Kidney (tissue), 13 donors: ENCODE measurements at regions not wholly inside any gene's neighbourhood (a gene's known extent, or its start where the extent isn't known, plus 50 kb on each side); places are given as distances from the start of the nearest gene placed in this dataset.
"Not testable (repeated sequence)": the region's sequence is repeated elsewhere in the genome, so short reads cannot be mapped to it uniquely, and the experiment has no call there.

Experiments
- DNase-seq, 5 donors: peaks; one replicate each; pipeline ENCODE4 v3.0.0-alpha.2; 2013 to 2020
- FAIRE-seq: peaks from 2 replicates; lab custom pipeline; 2012; peaks lifted over from hg19 to GRCh38; lab: Jason Lieb, UNC
- H3K27ac ChIP-seq, 2 donors: one replicate each; pipeline ENCODE4 v1.7.0; 2013; ENCODE audit warnings: low read depth in 2 of 2, low read length in 2 of 2, inconsistent platforms in 1 of 2
- H3K27me3 ChIP-seq: one replicate; pipeline ENCODE4 v1.7.1; 2013; ENCODE audit warnings: low read length, inconsistent platforms; ENCODE audit not compliant: control insufficient read depth, insufficient read depth
- H3K36me3 ChIP-seq, 3 donors: one replicate each; pipeline versions ENCODE4 v1.7.0 to v1.7.1; 2013; ENCODE audit warnings: low read length in 3 of 3, control low read depth in 1 of 3, inconsistent platforms in 1 of 3; ENCODE audit not compliant: insufficient read depth in 3 of 3, control insufficient read depth in 2 of 3
- H3K4me1 ChIP-seq, 3 donors: one replicate each; pipeline versions ENCODE4 v1.7.0 to v1.7.1; 2013; ENCODE audit warnings: low read length in 3 of 3, inconsistent platforms in 1 of 3, low read depth in 1 of 3; ENCODE audit not compliant: control insufficient read depth in 2 of 3, insufficient read depth in 2 of 3
- H3K4me3 ChIP-seq, 3 donors: one replicate each; pipeline versions ENCODE4 v1.7.0 to v1.8.1; 2013; ENCODE audit warnings: low read length in 3 of 3, control low read depth in 1 of 3, inconsistent platforms in 1 of 3
- H3K9ac ChIP-seq, 3 donors: one replicate each; pipeline versions ENCODE4 v1.7.0 to v1.7.1; 2013; ENCODE audit warnings: low read length in 3 of 3, control low read depth in 1 of 3, inconsistent platforms in 1 of 3
- H3K9me3 ChIP-seq, 3 donors: one replicate each; pipeline versions ENCODE4 v1.7.0 to v1.7.1; 2013; ENCODE audit warnings: low read length in 3 of 3, control low read depth in 1 of 3, inconsistent platforms in 1 of 3; ENCODE audit not compliant: control insufficient read depth in 2 of 3, insufficient read depth in 1 of 3
- CTCF ChIP-seq: IDR thresholded peaks from 3 replicates; pipeline ENCODE4 v1.5.1; 2012; ENCODE audit warnings: mild to moderate bottlenecking, moderate library complexity, borderline replicate concordance; ENCODE audit not compliant: insufficient read depth; ENCODE audit errors: extremely low read depth
- intact Hi-C: fragments of 100-400 bp; cut with DNase I; formaldehyde crosslinking; loops from one replicate; pipeline ENCODE4 v1.11.1; 2022
- donor health status: control.
- donor health status: control.
- donor health status: control.
- donor health status: control.
- donor health status: control.
- donor health status: DM: yes; HTN: yes; CAD: no.
- donor health status: Normal renal cell carcinoma (clear cell type).

- no peaks in the 10 kb centered on the region for H3K9me3 ChIP-seq
- TF ChIP-seq CTCF: no peak
- H3K27me3 ChIP-seq: no peaks in the 10 kb centered on the region
- no peak overlapping the region for H3K4me3 ChIP-seq
- no peak for FAIRE-seq
- no peaks in the 10 kb centered on the region for H3K36me3 ChIP-seq
- no peak for DNase-seq
- no peak overlapping the region for H3K27ac ChIP-seq
- H3K4me1 ChIP-seq: no peaks in the 10 kb centered on the region
- H3K9ac ChIP-seq: no peak overlapping the region
- intact Hi-C loops: no loop called here
Measured at GRCh38 chr10:44577533-44577932, 192.6 kb upstream of the CXCL12 start.

- FAIRE-seq (no peak), DNase-seq (no peak)
- no peak overlapping the region for H3K4me3 ChIP-seq
- H3K36me3 ChIP-seq: no peaks in the 10 kb centered on the region
- intact Hi-C loops: no loop called here
- H3K9me3 ChIP-seq: no peaks in the 10 kb centered on the region
- H3K4me1 ChIP-seq: no peaks in the 10 kb centered on the region
- no peak overlapping the region for H3K27ac ChIP-seq
- H3K27me3 ChIP-seq: no peaks in the 10 kb centered on the region
- TF ChIP-seq CTCF: no peak
- H3K9ac ChIP-seq: no peak overlapping the region
Measured at GRCh38 chr10:44578271-44578670, 193.4 kb upstream of the CXCL12 start.

GRCh38 chr10:44578963-44579362, 194.1 kb upstream of the CXCL12 start:
- H3K9me3 ChIP-seq, H3K36me3 ChIP-seq, H3K27ac ChIP-seq, H3K27me3 ChIP-seq, intact Hi-C loops, H3K9ac ChIP-seq, DNase-seq, H3K4me1 ChIP-seq, FAIRE-seq, H3K4me3 ChIP-seq: not testable (repeated sequence)

GRCh38 chr10:44581996-44582395, 197.1 kb upstream of the CXCL12 start:
- FAIRE-seq: no peak
- DNase-seq: no peak
- Histone ChIP-seq H3K27me3 (peaks cover 2% of the 10 kb centered on the region), H3K36me3 (no peaks in the 10 kb centered on the region), H3K9ac (no peak overlapping the region), H3K4me3 (no peak overlapping the region), H3K4me1 (no peaks in the 10 kb centered on the region), H3K9me3 (no peaks in the 10 kb centered on the region), H3K27ac (no peak overlapping the region)
- intact Hi-C loops: no loop called here
- TF ChIP-seq CTCF: no peak
